Ovary (tissue), 3 donors: ENCODE measurements at regions not wholly inside any gene's neighbourhood (a gene's known extent, or its start where the extent isn't known, plus 50 kb on each side); places are given as distances from the start of the nearest gene placed in this dataset.

Experiments used
- CTCF ChIP-seq, 3 donors: fragments of 450-650 bp in 2 of 3; fragments of 200-600 bp in 1 of 3; IDR thresholded peaks; one replicate each; pipeline versions ENCODE4 v1.5.1 to v1.8.0; 2016 to 2022; ENCODE audit warnings: antibody characterized with exemption in 3 of 3, mild to moderate bottlenecking in 1 of 3
- POLR2A ChIP-seq: fragments of 450-650 bp; IDR thresholded peaks from one replicate; pipeline ENCODE4 v1.6.1; 2017; ENCODE audit warnings: antibody characterized with exemption, mild to moderate bottlenecking, moderate library complexity
- donor health status: DM: no; HTN: no; CAD: no.

GRCh38 chr12:78439666-78440065 is 424.9 kb upstream of the SYT1 start:
- TF ChIP-seq CTCF (IDR thresholded peaks at IDR 0.05) (no peak), POLR2A (no peak)
